Fibroblast of pulmonary artery (primary cell): ENCODE measurements at regions not wholly inside any gene's neighbourhood (a gene's known extent, or its start where the extent isn't known, plus 50 kb on each side); places are given as distances from the start of the nearest gene placed in this dataset.

Experiments used
- DNase-seq: peaks from one replicate; pipeline ENCODE4 v3.0.0-alpha.2; 2010; ENCODE audit warnings: low read depth
- H3K4me3 ChIP-seq: replicated peaks from 2 replicates; pipeline ENCODE4 v1.5.1; 2011; ENCODE audit warnings: low read depth, mild to moderate bottlenecking, control low read depth, low read length, moderate library complexity
- TF ChIP-seq, protein P1 (sequence below): IDR thresholded peaks from 2 replicates; pipeline ENCODE4 v1.5.1; 2011; ENCODE audit warnings: mild to moderate bottlenecking, control low read depth, low read length, inconsistent platforms; ENCODE audit errors: missing control alignments

- DNase-seq = no peak
- TF ChIP-seq, protein P1, sequence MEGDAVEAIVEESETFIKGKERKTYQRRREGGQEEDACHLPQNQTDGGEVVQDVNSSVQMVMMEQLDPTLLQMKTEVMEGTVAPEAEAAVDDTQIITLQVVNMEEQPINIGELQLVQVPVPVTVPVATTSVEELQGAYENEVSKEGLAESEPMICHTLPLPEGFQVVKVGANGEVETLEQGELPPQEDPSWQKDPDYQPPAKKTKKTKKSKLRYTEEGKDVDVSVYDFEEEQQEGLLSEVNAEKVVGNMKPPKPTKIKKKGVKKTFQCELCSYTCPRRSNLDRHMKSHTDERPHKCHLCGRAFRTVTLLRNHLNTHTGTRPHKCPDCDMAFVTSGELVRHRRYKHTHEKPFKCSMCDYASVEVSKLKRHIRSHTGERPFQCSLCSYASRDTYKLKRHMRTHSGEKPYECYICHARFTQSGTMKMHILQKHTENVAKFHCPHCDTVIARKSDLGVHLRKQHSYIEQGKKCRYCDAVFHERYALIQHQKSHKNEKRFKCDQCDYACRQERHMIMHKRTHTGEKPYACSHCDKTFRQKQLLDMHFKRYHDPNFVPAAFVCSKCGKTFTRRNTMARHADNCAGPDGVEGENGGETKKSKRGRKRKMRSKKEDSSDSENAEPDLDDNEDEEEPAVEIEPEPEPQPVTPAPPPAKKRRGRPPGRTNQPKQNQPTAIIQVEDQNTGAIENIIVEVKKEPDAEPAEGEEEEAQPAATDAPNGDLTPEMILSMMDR = no peak
- no peak overlapping the region for H3K4me3 ChIP-seq
These were observed 156.6 kb upstream of the ALCAM start for GRCh38 chr3:105210141-105210540.

DNA sequence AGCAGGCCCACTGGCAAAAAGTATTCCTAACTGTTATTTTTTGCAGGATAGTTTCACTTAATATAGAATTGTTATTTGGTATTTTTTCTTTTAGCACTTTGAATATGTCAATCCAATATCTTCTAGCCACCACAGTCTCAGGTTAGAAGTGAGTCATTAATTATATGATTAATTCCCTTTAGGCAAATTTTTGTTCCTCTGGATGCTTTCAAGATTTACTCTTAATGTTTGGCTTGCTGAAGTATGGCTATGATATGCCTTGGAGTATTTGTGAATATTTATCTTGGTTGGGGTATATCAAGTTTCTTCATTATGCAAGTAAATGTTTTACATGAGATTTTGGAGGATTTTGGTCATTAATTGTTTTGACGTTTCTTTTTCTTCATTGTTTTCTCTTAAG is 152.1 kb upstream of the ALCAM start:
- TF ChIP-seq, protein P1 = no peak
- H3K4me3 ChIP-seq = no peak overlapping the region
- DNase-seq = no peak

- H3K4me3 ChIP-seq = no peak overlapping the region
- TF ChIP-seq, protein P1 = no peak
- no peak for DNase-seq
These were observed 144.1 kb upstream of the ALCAM start for GRCh38 chr3:105222568-105223093.

- TF ChIP-seq, protein P1 = no peak
- H3K4me3 ChIP-seq = no peak overlapping the region
- no peak for DNase-seq
These were observed 142.9 kb upstream of the ALCAM start for GRCh38 chr3:105223815-105224214.

- no peak overlapping the region for H3K4me3 ChIP-seq
- peak; percentile 15 for DNase-seq
- TF ChIP-seq, protein P1 = no peak
These were observed 138.0 kb upstream of the ALCAM start for GRCh38 chr3:105228696-105229095.

DNA sequence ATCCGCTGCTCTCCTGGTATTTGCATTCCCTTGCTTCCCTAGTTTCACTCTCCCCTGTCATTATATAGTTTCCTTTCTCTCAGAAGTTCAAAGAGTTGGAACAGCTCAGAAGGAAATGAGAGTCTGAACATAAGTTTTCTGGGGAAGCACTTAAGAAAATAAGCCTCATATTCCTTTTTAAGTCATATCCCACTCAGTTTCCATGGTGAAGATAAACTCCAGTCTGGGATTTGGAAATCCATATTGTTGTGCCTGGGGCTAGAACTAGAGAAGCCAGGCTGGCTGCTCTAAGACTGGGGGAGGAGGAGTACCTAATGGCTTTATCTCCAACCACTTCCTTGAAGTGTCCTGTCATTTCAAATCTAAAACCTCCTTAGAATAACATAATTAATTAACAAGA is 134.2 kb upstream of the ALCAM start:
- no peak overlapping the region for H3K4me3 ChIP-seq
- TF ChIP-seq, protein P1 = no peak
- peak; percentile 29 for DNase-seq

DNA sequence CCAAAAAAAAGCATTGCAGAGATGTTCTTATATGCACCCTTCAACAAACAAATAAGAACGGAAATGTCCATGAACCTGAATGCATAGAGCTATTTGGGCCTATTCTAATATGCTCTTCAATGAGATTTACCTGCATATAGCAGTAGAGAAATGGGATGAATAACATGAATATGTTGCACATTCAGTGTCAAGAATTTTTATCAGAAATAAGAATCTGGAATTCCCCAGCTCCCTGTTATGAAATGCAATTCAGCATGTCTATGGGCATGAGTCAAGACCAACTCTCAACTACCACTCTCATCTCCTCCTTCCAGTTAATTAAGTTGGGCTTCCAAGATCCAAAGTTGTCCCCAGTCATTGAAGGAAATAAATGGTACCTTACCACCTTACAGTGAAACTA is 133.7 kb upstream of the ALCAM start:
- TF ChIP-seq, protein P1 = no peak
- DNase-seq = peak; percentile 18
- H3K4me3 ChIP-seq = no peak overlapping the region
